IPS-NIHi7 (cell line): ENCODE measurements at regions not wholly inside any gene's neighbourhood (a gene's known extent, or its start where the extent isn't known, plus 50 kb on each side); places are given as distances from the start of the nearest gene placed in this dataset.
"Not testable (repeated sequence)": the region's sequence is repeated elsewhere in the genome, so short reads cannot be mapped to it uniquely, and the experiment has no call there.

Source experiments
- DNase-seq: peaks from one replicate; pipeline ENCODE4 v3.0.0; 2012; ENCODE audit warnings: mixed read lengths; ENCODE audit errors: extremely low spot score

- DNase-seq = no peak
These were observed 122.9 kb downstream of the METRNL start for GRCh38 chr17:83202002-83203000.

- no peak for DNase-seq
These were observed 123.7 kb downstream of the METRNL start for GRCh38 chr17:83203073-83203471.

GRCh38 chr17:83203472-83204221 is 124.2 kb downstream of the METRNL start:
- DNase-seq = no peak

GRCh38 chr17:83204230-83204725 is 124.9 kb downstream of the METRNL start:
- DNase-seq = no peak

- not testable (repeated sequence) for DNase-seq
These were observed 125.5 kb downstream of the METRNL start for GRCh38 chr17:83204736-83205386.

GRCh38 chr17:83205387-83206035 is 126.1 kb downstream of the METRNL start:
- not testable (repeated sequence) for DNase-seq

- DNase-seq = not testable (repeated sequence)
These were observed 126.6 kb downstream of the METRNL start for GRCh38 chr17:83206036-83206394.

- not testable (repeated sequence) for DNase-seq
These were observed 127.6 kb downstream of the METRNL start for GRCh38 chr17:83206819-83207588.

- not testable (repeated sequence) for DNase-seq
These were observed 167.6 kb downstream of the METRNL start for GRCh38 chr17:83247001-83247400.
